ENCODE measurements at regions not wholly inside any gene's neighbourhood (a gene's known extent, or its start where the extent isn't known, plus 50 kb on each side); places are given as distances from the start of the nearest gene placed in this dataset.

- TF ChIP-seq TBL1XR1 (IDR thresholded peaks at IDR 0.05; ENCODE audit: low read length in 2 of 2), result no peak
- no peak for TF ChIP-seq MED1 (CRISPR knock-in tag; IDR thresholded peaks at IDR 0.05; ENCODE audit: borderline replicate concordance)
- no peak for TF ChIP-seq PCBP2 (IDR thresholded peaks at IDR 0.05; ENCODE audit: low read depth, low read length, poor library complexity, severe bottlenecking)
Observed at GRCh38 chr7:125648543-125648942, 718.9 kb upstream of the POT1 start (continued).

- Histone ChIP-seq H3K9ac (ENCODE audit: insufficient read depth in 1 of 2, low read depth in 2 of 2, low read length in 2 of 2) (no peak overlapping the region), H3K4me2 (ENCODE audit: insufficient read depth, low read length) (no peak overlapping the region), H4K20me1 (replicated peaks; ENCODE audit: control insufficient read depth, insufficient read depth, low read length) (no peaks in the 10 kb centered on the region), H3K4me3 (no peak overlapping the region), H3K9me1 (ENCODE audit: control insufficient read depth, insufficient read depth, low read length) (no peaks in the 10 kb centered on the region), H3K27me3 (ENCODE audit: control insufficient read depth in 2 of 2, insufficient read depth in 2 of 2, low read length in 2 of 2) (no peaks in the 10 kb centered on the region), H3K9me3 (replicated peaks; ENCODE audit: control insufficient read depth, insufficient read depth, low read depth, low read length) (no peaks in the 10 kb centered on the region; the same call in none of the 2 replicates), H3K79me2 (ENCODE audit: control insufficient read depth, insufficient read depth, low read length) (no peaks in the 10 kb centered on the region), H2AFZ (ENCODE audit: low read depth, low read length) (no peak overlapping the region), H3K4me1 (replicated peaks in 1 of 2; ENCODE audit: control insufficient read depth in 2 of 2, insufficient read depth in 2 of 2, low read length in 2 of 2) (no peaks in the 10 kb centered on the region), H3K27ac (ENCODE audit: extremely low read depth, low read depth, low read length) (no peak overlapping the region), H3K36me3 (ENCODE audit: control insufficient read depth, insufficient read depth, low read length) (no peaks in the 10 kb centered on the region)
- in situ Hi-C loops (cut with MboI), result no loop called here
- no TSS peak for BruUV-seq (replicated peaks)
- FAIRE-seq (no peak), ATAC-seq (no peak), DNase-seq (ENCODE audit: extremely low read depth in 1 of 4, low spot score in 3 of 4) (no peak)
- CTCF ChIA-PET (ENCODE audit: low intra/inter-chr PET ratio), result no interaction called here
- WGBS (ENCODE audit: insufficient coverage, low coverage, missing lambda C conversion rate), result 13% methylated on average over 4 of the region's 4 CpGs
- intact Hi-C loops (cut with micrococcal nuclease), result no loop called here
- POLR2A ChIA-PET, result no interaction called here
- TF ChIP-seq TCF3 (CRISPR knock-in tag; IDR thresholded peaks at IDR 0.05), result no peak
Observed at GRCh38 chr7:125645770-125646169, 716.1 kb upstream of the POT1 start.

GRCh38 chr7:125644109-125644508, 714.5 kb upstream of the POT1 start:
- no peaks in the 10 kb centered on the region for H4K20me1 ChIP-seq (replicated peaks; ENCODE audit: control insufficient read depth, insufficient read depth, low read length)
- H3K9me1 ChIP-seq (ENCODE audit: control insufficient read depth, insufficient read depth, low read length), result no peaks in the 10 kb centered on the region
- no peaks in the 10 kb centered on the region for H3K79me2 ChIP-seq (ENCODE audit: control insufficient read depth, insufficient read depth, low read length)
- WGBS (ENCODE audit: insufficient coverage, low coverage, missing lambda C conversion rate), result 0% methylated on average over 1 of the region's 1 CpG
- DNase-seq (ENCODE audit: extremely low read depth in 1 of 4, low spot score in 3 of 4) (no peak), ATAC-seq (no peak), FAIRE-seq (no peak)
- H3K4me2 ChIP-seq (ENCODE audit: insufficient read depth, low read length), result no peak overlapping the region
- H3K4me3 ChIP-seq, result no peak overlapping the region
- H3K27me3 ChIP-seq (ENCODE audit: control insufficient read depth in 2 of 2, insufficient read depth in 2 of 2, low read length in 2 of 2), result no peaks in the 10 kb centered on the region
- no peaks in the 10 kb centered on the region; the same call in 1 of the 2 replicates for H3K9me3 ChIP-seq (replicated peaks; ENCODE audit: control insufficient read depth, insufficient read depth, low read depth, low read length)
- in situ Hi-C loops (cut with MboI), result no loop called here
- no TSS peak for BruUV-seq (replicated peaks)
- H3K9ac ChIP-seq (ENCODE audit: insufficient read depth in 1 of 2, low read depth in 2 of 2, low read length in 2 of 2), result no peak overlapping the region
- no peaks in the 10 kb centered on the region for H3K4me1 ChIP-seq (replicated peaks in 1 of 2; ENCODE audit: control insufficient read depth in 2 of 2, insufficient read depth in 2 of 2, low read length in 2 of 2)
- H3K36me3 ChIP-seq (ENCODE audit: control insufficient read depth, insufficient read depth, low read length), result no peaks in the 10 kb centered on the region
- ChIA-PET CTCF (ENCODE audit: low intra/inter-chr PET ratio) (no interaction called here), POLR2A (no interaction called here)
- H3K27ac ChIP-seq (ENCODE audit: extremely low read depth, low read depth, low read length), result no peak overlapping the region
- no peak overlapping the region for H2AFZ ChIP-seq (ENCODE audit: low read depth, low read length)
- intact Hi-C loops (cut with micrococcal nuclease), result no loop called here
- TF ChIP-seq RBM34 (IDR thresholded peaks at IDR 0.05; ENCODE audit: borderline replicate concordance, insufficient read depth, low read length), result no peak
- no peak for TF ChIP-seq PHB2 (IDR thresholded peaks at IDR 0.05; ENCODE audit: low read depth)
- TF ChIP-seq, protein P1, sequence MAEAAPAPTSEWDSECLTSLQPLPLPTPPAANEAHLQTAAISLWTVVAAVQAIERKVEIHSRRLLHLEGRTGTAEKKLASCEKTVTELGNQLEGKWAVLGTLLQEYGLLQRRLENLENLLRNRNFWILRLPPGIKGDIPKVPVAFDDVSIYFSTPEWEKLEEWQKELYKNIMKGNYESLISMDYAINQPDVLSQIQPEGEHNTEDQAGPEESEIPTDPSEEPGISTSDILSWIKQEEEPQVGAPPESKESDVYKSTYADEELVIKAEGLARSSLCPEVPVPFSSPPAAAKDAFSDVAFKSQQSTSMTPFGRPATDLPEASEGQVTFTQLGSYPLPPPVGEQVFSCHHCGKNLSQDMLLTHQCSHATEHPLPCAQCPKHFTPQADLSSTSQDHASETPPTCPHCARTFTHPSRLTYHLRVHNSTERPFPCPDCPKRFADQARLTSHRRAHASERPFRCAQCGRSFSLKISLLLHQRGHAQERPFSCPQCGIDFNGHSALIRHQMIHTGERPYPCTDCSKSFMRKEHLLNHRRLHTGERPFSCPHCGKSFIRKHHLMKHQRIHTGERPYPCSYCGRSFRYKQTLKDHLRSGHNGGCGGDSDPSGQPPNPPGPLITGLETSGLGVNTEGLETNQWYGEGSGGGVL (CRISPR knock-in tag; IDR thresholded peaks at IDR 0.05), result no peak
- TF ChIP-seq HMBOX1 (IDR thresholded peaks at IDR 0.05), result no peak
